Stimulated activated CD8-positive, alpha-beta memory T cell treated with anti-CD3 and anti-CD28 coated beads, Interleukin-12 subunit alpha, Interleukin-12 subunit beta, amount 100 ng/mL, for 1 hour (primary cell): ENCODE measurements at regions not wholly inside any gene's neighbourhood (a gene's known extent, or its start where the extent isn't known, plus 50 kb on each side); places are given as distances from the start of the nearest gene placed in this dataset.
"Not testable (repeated sequence)": the region's sequence is repeated elsewhere in the genome, so short reads cannot be mapped to it uniquely, and the experiment has no call there.

Experiments used
- DNase-seq: peaks from one replicate; pipeline ENCODE4 v3.0.0-alpha.2; 2020; ENCODE audit warnings: low read depth

DNA sequence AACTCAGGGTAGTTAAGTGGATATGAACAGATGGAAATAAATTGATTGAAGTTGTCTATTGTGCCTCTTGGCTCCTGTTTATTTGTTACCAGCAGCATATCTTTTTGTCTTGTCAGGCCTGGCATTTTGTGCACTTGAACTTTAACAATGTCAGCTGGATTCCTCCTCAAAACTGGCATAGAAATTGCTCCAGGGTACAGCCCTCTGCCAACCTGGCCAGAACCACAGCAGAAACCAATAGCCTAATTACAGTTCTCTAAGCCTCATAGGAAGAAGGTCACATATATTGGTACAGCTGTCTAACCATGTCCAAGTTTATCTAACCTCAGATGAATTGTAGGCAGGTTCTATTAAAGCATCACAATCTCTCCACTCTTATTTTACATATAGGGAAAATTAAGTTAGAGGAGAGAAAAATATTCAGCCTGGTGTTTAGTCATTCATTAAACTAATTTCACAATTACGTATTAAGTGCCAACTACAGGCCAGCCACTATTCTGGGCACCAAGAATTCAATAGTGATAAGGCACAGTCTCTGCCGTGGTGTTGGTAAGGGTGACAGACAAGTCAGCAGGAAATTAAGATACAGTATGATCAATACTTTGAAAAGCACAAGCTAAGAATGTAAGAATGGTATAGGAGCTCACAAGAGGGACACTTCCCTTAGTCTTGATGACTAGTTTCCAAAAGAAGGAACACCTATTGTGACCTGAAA, 452.9 kb upstream of the NECTIN3 start:
- DNase-seq: no peak

DNA sequence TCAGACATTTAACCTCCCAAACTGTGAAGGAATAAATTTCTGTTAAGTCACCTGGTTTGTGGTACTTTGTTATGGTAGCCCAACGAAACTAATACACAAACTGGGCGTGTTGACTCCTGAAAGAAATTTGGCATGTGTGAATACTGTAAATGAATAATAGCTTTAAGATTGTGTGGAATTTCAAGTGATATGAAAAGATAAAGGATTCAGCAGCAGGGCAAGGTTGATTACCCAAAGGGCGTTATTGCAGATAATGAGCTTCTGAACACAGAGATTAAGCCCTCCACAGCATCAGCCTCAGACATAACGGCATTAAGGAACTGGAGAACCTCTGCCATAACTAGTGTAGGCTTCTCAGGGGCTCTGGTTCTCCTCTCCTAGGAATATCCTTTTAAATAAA, 451.5 kb upstream of the NECTIN3 start:
- no peak for DNase-seq

DNA sequence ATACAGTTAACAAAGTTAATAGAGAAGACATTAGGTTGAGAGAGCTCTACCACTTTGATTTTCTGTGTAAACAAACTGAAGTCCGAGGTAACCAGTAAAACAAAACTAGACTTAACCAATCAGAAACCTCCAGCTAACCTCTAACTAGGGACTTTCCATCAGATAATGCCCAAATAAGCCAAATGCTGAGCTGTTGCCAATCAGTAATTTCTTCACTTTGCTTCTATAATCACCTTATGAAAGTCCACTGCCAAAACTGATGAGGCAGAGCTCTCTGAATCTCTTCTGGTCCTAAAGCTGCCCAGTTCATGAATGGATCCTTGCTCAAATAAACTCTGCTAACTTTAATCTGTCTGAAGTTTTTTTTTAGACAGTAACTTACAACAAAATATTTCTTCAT, 448.0 kb upstream of the NECTIN3 start:
- DNase-seq: no peak

DNA sequence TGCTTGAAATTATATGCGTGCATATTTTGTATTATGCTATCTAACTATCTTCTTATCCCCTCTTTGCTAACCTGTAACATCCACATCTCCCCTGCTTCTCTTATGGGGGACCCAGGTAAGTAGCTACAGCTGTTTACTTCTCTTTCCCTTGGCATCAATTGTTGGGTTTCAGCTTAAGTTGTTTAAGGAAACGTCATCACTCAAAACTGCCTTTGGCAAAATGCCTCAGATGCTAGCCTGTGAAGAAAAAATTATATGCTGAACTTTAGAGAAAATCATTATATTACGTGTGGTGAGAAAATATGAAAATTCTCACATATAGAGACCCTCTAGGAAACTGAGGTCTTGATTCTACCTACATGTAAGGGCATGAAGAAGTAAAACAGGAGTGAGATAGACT, 447.0 kb upstream of the NECTIN3 start:
- DNase-seq: no peak

DNA sequence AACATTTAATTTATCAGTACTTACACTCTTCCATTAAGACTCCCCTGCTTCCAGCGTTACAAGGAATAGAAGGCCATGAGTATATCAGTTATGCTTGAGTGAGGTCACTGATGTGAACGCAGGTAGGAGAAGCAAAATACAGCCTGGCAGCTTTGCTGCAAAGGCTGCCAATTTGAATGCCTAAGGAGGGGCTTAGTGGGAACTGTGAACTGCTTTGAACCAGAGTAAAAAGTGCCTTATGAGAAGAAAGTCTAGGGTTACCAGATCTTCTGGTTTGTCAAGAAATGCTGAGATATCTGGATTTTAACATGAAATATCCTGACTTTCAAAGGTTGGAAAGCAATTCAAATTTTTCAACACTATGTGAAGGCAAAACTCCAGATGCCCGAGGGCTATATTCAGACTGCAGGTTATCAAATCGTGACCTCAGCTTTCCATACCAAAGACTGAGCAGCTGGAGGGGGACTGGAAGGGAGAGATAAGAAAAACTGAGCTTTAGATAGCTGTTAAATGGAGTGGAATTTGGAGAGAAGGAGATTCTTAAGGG, 446.3 kb upstream of the NECTIN3 start:
- DNase-seq: no peak

DNA sequence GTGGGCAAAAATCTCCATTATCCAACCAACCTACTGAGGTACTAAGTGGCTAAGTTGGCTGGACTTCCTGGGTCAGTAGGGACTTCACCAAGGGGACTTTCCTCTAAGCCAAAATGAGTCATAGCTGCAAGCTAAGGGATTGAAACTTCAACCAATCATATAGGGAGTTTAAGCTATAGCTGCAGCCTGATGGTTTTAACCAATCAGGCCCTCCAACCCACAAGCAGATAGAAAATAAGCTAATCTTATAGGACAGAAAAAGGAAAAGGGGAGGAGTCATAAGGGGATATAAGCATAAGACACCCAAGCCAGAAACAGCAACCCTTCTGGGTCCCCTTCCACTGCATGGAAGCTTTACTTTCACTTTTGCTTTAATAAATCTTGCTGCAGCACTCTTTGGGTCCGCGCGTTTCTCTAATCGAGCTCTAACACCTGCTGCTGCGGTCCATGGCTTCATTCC, 444.9 kb upstream of the NECTIN3 start:
- not testable (repeated sequence) for DNase-seq

DNA sequence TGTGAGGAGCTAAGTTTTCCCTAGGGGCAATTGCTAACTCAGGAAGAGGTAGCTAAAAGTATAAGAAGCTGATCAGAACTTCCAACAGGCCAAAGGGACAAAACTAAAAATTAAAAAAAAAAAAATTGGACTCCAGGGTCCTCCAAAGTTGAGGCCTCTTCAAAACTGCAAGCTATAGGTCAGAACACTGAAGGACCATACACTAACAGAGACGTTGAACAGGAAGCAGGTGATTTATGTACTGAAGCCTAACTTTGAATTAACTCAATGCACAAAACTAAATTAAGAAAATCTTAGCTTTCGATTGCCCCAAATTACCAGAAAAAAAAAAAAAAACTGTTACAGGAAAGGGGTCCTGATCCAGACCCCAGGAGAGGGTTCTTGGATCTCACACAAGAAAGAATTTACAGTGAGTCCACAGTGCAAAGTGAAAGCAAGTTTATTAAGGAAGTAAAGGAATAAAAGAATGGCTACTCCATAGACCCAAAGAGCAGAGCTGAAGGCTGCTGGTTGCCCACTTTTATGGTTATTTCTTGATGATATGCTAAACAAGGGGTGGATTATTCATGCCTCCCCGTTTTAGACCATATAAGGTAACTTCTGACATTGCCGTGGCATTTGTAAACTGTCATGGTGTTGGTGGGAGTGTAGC, 442.8 kb upstream of the NECTIN3 start:
- no peak for DNase-seq

DNA sequence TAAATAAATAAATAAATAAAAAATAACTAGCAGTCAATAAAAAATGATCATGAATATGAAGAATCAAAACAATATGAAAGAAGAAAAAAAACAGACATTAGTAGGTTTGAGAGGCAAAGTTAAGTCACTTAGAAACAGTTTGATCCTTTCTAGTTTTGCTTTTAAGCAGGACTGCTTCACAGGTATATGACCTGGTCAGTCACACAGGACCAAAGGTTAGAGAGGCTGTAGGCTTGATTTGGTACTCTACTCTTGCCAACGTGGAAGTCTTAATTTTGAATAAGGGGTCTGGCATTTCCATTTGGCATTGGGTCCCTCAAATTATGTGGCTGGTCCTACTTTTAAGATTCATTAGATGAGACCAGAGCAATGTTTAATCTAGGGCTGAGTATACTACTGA, 441.7 kb upstream of the NECTIN3 start:
- DNase-seq: no peak

DNA sequence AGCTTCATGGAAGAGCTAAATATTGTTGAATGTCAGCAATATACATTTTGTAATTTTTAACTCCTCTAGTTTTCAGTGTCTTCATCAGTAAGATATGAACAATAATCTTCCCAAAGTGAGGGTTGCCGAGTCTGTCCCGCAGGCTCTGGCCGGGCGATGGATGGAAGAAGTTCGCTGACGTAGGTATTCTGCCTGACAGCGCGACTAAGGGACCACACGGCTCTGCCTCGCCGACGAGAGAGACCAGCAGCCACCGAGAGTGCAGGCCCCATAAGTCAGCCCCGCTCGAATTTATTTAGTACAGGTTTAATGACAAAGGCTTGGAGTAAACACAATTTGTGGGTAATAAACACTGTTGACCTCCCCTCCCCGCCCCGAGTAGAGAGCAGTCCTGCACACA, 427.4 kb upstream of the NECTIN3 start:
- no peak for DNase-seq

DNA sequence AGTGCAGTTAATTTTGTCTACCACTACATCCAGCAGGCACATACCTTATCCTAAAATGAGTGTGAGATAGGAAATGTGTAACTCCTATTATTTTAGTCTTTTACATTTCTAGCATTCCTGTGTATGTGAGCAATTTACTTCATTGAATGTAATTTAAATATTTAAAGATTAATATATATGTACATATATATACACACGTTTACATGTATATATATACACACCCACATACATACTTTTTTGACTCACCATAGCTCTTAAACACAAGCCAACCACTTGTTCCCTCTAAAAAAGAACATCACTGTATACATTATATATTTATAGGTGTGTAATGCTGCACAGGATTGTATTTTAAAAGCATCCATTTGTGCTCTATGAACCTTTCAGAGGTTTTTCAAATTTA, 425.6 kb upstream of the NECTIN3 start:
- no peak for DNase-seq

DNA sequence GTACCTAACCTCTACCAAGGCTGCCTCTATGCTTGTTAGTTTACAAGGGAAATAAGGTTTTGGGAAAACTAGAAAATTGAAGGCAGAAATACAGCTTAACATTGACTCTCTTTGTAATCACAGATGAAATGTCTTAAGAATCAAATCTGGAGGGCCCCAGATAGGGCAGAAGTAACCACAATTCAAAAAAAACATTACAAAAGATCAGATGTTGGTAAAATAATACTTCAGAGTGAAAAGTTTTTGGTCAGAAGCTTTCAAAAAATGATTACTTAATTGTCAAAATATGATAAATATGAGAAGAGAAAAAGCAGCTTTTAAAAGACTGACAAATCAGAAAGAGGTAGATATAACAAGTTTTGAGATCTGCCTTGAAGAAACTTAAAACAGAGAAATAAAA, 425.1 kb upstream of the NECTIN3 start:
- no peak for DNase-seq

DNA sequence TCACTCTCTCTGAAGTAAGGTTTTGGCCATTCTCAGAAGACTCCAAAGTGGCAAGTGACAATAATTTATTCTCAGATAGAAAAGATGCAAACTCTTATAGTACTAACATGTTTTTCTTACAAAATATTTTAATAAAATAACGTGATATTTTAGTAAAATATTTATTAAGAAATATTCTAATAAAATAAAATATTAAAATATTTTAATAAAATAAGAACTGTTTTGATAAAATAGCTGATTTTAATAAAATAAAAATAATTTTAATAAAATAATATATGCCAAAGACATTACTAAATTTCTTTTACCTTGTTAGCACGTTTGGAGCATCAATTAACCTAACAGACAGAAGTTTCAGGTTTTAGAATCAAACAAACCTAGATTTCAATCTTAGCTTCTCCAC, 424.0 kb upstream of the NECTIN3 start:
- DNase-seq: no peak

DNA sequence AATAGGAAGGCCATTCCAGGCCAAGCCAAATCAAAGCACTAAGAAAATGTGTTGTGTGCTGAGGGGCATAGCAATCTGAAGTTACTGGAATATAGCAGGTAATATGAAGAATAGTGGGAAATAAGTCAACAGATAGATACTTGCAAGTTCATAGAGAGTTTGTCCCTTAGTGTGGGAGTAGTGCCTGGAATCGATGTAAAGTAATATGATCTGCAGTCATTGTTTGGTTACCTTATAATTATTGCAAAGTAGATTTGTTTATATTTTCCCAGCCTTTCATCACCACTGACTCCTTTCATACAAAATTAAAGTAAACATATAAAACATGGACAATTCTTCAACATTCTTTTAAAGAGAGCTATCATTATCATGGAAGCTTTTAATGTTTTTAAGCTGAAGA, 420.9 kb upstream of the NECTIN3 start:
- no peak for DNase-seq

DNA sequence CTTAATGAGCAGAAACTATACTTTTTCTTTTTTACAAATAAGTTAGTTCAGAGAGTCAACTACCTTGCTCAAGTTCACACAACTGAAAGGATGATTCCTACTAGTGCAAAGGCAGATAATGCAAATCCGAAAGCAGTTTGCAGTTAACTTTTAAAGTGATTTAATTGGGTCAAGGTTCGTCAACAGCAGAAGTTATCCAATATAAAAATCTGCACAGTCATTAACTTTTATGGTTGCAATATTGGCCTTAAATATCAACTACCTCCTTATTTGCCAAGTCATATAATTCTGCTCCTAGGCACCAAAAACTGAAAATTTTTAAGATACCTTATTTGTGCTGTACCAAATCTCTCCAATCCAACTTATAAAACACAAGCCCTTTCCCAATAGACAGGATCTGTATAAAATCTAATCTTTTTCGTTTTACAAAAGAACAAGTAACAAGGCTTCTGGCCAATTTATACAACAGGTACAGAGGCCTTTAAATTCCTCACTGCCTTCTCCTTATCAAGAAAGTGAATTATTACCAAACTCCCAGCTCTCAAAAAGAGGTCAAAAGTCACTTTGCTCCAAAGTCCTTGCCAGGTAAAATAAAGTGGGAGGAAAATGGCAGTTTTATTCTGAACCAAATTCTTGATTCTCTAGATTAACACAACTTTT, 416.6 kb upstream of the NECTIN3 start:
- DNase-seq: no peak

DNA sequence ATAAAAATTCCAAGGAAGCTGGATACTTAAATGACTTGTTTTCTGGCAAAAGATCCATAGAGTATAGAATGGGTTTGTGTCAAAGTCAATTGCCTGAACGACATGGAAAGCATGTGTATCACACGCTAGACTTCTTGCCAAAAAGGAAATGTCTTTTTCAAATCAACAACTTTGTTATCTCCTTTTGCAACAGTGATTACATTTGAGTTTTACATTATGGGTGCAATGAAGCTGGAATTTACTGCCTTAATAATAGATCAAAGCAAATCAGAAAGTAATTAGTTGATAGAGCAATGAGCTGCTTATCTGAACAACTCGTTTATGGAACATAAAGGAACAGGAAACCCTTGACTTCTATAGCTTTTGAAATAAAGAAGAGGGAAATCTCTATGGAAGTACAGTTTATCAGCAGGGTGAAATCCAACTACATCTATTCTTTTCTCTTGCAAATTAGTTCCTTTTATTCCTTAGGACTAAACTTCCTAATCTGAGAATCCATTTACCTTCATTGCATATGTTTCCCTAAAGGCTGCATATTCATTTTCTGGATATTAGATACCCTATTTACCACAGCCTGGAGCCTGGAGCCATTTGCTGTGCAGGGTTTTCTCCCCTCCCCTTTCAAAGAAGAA, 415.1 kb upstream of the NECTIN3 start:
- DNase-seq: no peak

DNA sequence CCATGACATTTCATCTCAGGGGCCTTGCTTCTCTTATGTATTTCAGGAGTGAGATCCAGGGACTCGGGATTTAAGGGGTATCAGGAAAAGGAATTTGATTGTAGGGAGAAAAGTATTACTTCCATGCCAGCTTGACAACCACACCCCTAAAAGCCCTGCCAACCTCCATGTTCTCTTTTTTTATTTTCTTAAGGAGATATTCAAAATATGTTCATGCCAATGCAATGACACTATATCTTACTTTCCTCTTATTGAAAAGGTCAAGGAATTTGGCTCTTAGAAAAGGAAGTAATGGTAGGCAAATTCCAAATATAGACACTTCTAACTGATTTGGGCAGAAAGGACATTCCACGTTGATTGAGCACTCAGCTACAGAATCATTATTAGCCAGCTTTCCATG, 407.5 kb upstream of the NECTIN3 start:
- no peak for DNase-seq

DNA sequence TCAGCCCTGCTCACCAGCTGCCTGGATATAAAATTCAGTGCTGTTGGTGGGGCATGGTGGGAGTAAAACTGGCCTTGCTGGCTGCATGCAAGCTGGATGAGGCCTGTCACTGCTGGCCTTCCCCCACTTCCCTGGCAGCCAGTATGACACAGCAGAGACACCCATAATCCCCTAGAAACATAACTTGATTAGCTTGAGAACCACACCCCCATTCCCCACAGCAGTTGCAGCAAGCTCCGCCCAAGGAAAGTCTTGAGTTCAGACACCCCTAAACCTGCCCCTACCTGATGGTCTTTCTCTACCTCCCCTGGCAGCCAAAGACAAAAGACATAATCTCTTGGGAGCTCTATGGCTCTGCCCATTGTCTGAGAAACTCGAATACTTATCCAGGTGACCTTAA, 405.1 kb upstream of the NECTIN3 start:
- no peak for DNase-seq

DNA sequence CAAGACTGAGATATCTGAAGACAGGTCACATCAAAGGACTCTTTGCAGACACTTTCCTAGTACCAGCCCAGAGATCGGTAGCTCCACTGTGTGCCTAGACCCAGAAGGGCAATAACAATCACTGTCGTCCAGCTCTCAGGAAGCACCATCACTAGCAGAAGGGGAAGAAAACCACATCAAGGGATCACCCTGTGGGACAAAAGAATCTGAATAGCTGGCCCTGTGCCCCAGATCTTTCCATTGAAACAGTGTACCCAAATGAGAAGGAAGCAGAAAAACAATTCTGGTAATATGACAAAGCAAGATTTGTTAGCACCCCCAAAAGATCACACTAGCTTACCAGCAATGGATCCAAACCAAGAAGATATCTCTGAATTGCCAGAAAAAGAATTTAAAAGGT, 404.4 kb upstream of the NECTIN3 start:
- DNase-seq: no peak

DNA sequence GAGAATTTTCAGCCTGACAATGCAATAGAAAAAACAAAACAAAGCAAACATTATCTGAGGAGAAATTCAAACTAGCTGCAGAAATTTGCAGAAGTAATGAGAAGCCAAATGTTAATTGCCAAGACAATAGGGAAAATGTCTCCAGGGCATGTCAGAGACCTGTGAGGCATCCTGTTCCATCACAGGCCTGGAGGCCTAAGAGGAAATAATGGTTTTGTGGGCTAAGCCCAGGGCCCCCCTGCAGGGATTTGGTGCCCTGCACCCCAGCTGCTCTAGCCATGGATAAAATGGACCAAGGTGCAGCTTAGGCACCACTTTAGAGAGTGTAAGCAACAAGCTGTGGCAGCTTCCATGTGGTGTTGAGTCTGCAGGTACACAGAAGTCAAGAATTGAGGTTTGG, 401.2 kb upstream of the NECTIN3 start:
- DNase-seq: no peak

DNA sequence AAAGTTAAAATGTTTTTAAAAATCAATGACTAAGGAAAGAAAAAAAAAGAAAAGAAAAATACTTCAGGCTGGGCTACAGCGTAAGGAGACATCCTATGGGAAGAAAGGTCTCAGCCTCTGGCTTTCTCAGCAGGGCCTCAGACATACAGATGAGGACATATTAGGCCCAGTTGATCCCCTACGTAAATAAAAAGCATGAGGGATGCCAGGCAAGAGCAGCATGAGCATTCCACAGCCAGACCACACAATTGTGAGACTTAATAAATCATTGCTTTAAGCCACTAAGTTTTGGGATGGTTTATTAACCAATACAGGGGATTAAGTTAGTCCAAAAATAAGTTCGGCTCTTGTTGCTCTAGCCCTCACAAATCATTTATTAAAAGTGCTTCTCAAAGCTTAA, 394.1 kb upstream of the NECTIN3 start:
- no peak for DNase-seq

DNA sequence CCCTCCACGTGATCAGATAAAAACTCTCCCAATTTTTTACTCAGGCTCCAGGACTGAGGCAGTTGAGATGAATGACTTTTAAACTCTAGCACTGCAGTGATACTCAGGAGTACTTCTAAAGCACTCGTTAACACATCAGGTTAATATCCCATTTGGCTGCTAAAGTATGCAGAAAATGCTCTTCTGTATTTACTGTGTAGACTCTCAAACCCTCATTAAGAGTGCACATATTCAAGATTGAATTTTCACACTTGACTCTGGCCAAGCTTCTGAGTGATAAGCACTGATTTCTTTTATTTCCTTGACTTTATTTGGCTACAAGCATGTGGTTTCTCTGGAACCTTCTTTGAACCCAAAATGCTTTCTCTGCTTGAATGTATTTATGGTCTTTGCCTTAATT, 392.3 kb upstream of the NECTIN3 start:
- no peak for DNase-seq

DNA sequence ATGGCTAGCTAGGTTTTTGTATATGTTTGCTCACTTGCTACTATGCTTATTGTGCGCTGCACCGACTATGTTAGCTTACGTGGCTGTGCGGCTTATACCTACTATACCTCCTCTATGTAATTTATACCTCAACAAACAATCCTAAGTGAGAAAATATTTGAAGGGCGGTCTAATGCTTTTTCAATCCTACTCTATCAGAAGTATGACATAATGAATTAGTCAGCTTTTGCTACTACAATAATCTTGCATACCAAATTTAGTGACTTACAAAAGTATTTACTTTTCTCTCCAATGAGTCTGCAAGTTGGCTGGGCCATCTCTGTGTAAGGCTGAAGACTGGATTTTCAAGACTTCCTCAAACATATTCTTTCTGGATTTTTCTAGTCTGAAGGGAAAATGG, 391.2 kb upstream of the NECTIN3 start:
- no peak for DNase-seq

DNA sequence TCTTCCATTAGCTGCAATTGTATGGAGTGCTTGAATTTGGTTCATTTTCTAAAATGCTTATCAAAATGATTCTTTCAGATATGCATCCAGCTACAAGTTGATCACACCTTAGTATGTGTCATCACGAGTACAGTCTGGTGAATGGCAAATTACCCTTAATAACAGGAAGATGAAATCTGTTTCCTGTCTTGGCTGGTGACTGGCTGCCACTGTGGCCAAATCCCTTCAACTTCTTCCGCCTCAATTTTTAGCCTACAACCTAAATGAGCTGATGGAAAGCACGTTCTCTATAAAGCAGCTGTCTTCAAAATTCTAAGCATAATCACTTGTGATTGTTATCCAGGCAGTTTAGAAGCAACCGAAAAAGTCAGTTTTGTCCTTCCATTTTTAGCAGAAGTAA, 387.1 kb upstream of the NECTIN3 start:
- DNase-seq: no peak
